SH-SY5Y (cell line): ENCODE measurements at regions not wholly inside any gene's neighbourhood (a gene's known extent, or its start where the extent isn't known, plus 50 kb on each side); places are given as distances from the start of the nearest gene placed in this dataset.

Source experiments
- GATA2 ChIP-seq: IDR thresholded peaks from 2 replicates; pipeline ENCODE4 v1.6.1; 2011; ENCODE audit warnings: mild to moderate bottlenecking, low read depth, low read length
- GATA3 ChIP-seq: IDR thresholded peaks from 2 replicates; pipeline ENCODE4 v1.6.1; 2011; ENCODE audit warnings: low read depth, mild to moderate bottlenecking, low read length, moderate library complexity

- TF ChIP-seq GATA2 (no peak), GATA3 (no peak)
Measured at GRCh38 chr21:17451364-17451891, 61.4 kb upstream of the CXADR start.
